Activated naive CD8-positive, alpha-beta T cell treated with anti-CD3 and anti-CD28 coated beads for 36 hours (primary cell): ENCODE measurements at regions not wholly inside any gene's neighbourhood (a gene's known extent, or its start where the extent isn't known, plus 50 kb on each side); places are given as distances from the start of the nearest gene placed in this dataset.

Experiments
- DNase-seq: peaks from one replicate; pipeline ENCODE4 v3.0.0; 2021
- H3K27ac Mint-ChIP-seq: one replicate; pipeline ENCODE4 v1.8.0; 2022; ENCODE audit warnings: mild to moderate bottlenecking, moderate library complexity, mixed read lengths
- H3K27me3 Mint-ChIP-seq: one replicate; pipeline ENCODE4 v1.8.0; 2022; ENCODE audit warnings: mild to moderate bottlenecking, mixed read lengths
- H3K36me3 Mint-ChIP-seq: one replicate; pipeline ENCODE4 v1.8.0; 2021; ENCODE audit warnings: mild to moderate bottlenecking, mixed read lengths
- H3K4me1 Mint-ChIP-seq: one replicate; pipeline ENCODE4 v1.8.0; 2021; ENCODE audit warnings: mixed read lengths
- H3K4me3 Mint-ChIP-seq: one replicate; pipeline ENCODE4 v1.8.0; 2022; ENCODE audit warnings: mild to moderate bottlenecking, moderate library complexity, mixed read lengths
- H3K9me3 Mint-ChIP-seq: one replicate; pipeline ENCODE4 v1.8.0; 2022; ENCODE audit warnings: mixed read lengths

DNA sequence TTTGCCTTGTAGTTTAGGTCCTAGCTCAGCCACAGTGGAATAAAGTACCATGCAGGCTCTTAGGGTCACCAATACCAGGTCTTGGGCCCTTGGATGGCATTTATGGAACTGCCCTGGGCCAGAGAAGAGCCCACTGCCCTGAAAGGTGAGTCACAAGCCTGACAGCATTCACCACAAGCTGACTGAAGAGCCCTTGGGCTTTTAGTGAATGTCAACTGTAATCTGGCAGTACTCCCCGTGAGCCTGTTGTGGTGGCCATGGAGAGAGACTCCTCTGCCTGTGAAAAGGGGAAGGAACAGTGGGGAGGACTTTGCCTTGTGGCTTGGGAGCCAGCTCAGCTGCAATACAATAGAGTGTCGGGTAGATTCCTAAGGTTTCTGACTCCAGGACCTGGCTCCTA is 1389.7 kb downstream of the DSC3 start:
- Mint-ChIP-seq H3K27ac (no peak overlapping the region), H3K4me1 (no peaks in the 10 kb centered on the region), H3K36me3 (no peaks in the 10 kb centered on the region), H3K27me3 (no peaks in the 10 kb centered on the region), H3K9me3 (peaks cover 7% of the 10 kb centered on the region), H3K4me3 (no peak overlapping the region)
- no peak for DNase-seq

DNA sequence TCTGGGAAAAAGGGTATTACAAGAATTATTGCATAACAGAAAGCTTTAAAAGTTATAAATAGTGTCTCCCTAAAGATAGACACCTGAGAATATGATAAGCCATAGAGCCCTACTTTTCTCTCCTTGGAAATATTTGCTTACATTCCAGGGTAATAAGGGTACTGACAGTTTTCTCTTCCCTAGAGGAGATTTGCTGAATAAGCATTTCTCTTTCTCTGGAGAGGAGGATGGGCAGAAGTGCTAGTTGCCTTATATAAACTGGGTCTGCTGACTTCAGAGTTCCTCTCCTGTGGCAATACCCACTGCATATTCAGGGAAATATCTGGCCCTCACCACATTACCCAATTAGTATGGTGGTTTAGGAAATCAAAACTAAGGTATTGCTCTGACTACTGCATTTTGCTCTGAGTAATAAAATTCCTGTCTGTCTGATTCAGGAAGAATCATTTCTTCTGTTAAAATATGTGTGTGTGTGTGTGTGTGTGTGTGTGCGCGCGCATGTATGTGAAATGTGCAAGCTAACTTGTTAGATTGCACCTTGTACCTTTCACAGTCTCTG is 1391.3 kb downstream of the DSC3 start:
- Mint-ChIP-seq H3K9me3 (peaks cover 6% of the 10 kb centered on the region), H3K27ac (no peak overlapping the region), H3K36me3 (no peaks in the 10 kb centered on the region)

GRCh38 chr18:29648891-29649290 is 1393.7 kb downstream of the DSC3 start:
- Mint-ChIP-seq H3K9me3 (peaks cover 1% of the 10 kb centered on the region), H3K36me3 (no peaks in the 10 kb centered on the region), H3K4me3 (no peak overlapping the region), H3K27me3 (no peaks in the 10 kb centered on the region), H3K27ac (no peak overlapping the region), H3K4me1 (no peaks in the 10 kb centered on the region)
- no peak for DNase-seq

More for the DNA sequence above, 1391.3 kb downstream of the DSC3 start:
- DNase-seq = no peak
- no peaks in the 10 kb centered on the region for H3K27me3 Mint-ChIP-seq
- H3K4me1 Mint-ChIP-seq = no peaks in the 10 kb centered on the region
- H3K4me3 Mint-ChIP-seq = no peak overlapping the region

- Mint-ChIP-seq H3K27me3 (no peaks in the 10 kb centered on the region), H3K4me1 (no peaks in the 10 kb centered on the region), H3K9me3 (peaks cover 1% of the 10 kb centered on the region), H3K36me3 (no peaks in the 10 kb centered on the region), H3K4me3 (no peak overlapping the region), H3K27ac (no peak overlapping the region)
- DNase-seq = no peak
Measured at GRCh38 chr18:29647700-29648099, 1394.8 kb downstream of the DSC3 start.

GRCh38 chr18:29644276-29644675 is 1398.3 kb downstream of the DSC3 start:
- H3K9me3 Mint-ChIP-seq = peaks cover 5% of the 10 kb centered on the region
- H3K36me3 Mint-ChIP-seq = no peaks in the 10 kb centered on the region
- no peaks in the 10 kb centered on the region for H3K27me3 Mint-ChIP-seq
- no peak for DNase-seq
- no peaks in the 10 kb centered on the region for H3K4me1 Mint-ChIP-seq
- no peak overlapping the region for H3K27ac Mint-ChIP-seq
- H3K4me3 Mint-ChIP-seq = no peak overlapping the region

- peaks cover 2% of the 10 kb centered on the region for H3K9me3 Mint-ChIP-seq
Measured at GRCh38 chr18:29629493-29630036, 1413.0 kb downstream of the DSC3 start.

DNA sequence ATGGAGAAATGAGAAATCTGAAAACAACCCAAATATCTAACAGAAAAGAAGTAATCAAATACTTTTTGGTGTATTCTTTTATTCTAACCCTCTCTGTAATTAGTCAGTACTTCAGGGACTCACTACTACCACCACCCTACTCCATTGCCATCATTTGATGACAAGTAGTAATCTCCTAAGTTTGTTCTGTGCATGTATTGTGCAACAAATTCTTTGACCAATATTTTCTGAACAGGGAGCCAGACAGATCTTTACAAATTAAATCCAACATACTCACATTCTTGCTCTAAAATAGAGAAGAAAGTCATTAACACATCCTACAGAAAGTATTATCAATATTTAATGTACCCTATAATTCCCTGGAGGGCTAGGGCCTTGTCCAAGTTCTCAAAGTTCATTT is 1416.4 kb downstream of the DSC3 start:
- Mint-ChIP-seq H3K9me3 (no peaks in the 10 kb centered on the region), H3K4me3 (no peak overlapping the region), H3K36me3 (no peaks in the 10 kb centered on the region)

More at GRCh38 chr18:29629493-29630036, 1413.0 kb downstream of the DSC3 start:
- Mint-ChIP-seq H3K27ac (no peak overlapping the region), H3K36me3 (no peaks in the 10 kb centered on the region), H3K27me3 (no peaks in the 10 kb centered on the region), H3K4me1 (no peaks in the 10 kb centered on the region), H3K4me3 (no peak overlapping the region)
- no peak for DNase-seq

DNA sequence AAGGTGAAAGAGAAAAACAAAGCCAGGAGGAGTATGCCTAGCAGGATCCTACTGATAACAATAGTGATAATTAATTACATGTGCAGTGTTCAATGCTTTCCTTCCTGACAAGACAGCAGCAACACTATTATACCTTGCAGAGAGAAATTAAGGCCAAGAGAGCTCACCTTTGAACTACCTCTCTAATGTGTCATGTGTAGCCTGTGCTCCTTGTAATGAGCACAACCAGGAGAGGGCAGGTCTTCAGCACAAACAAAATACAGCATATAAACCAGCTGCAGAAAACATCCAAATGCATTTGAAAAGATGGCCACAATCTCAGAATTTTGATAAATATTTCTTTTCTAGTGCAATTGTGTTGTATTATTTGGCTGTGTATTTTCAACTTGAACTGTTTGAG is 1425.7 kb downstream of the DSC3 start:
- DNase-seq = no peak
- Mint-ChIP-seq H3K4me1 (no peaks in the 10 kb centered on the region), H3K9me3 (peaks cover 4% of the 10 kb centered on the region), H3K4me3 (no peak overlapping the region), H3K27ac (no peak overlapping the region), H3K36me3 (no peaks in the 10 kb centered on the region), H3K27me3 (no peaks in the 10 kb centered on the region)

More for the DNA sequence above, 1416.4 kb downstream of the DSC3 start:
- no peak for DNase-seq
- H3K4me1 Mint-ChIP-seq = no peaks in the 10 kb centered on the region
- H3K27ac Mint-ChIP-seq = no peak overlapping the region
- no peaks in the 10 kb centered on the region for H3K27me3 Mint-ChIP-seq

DNA sequence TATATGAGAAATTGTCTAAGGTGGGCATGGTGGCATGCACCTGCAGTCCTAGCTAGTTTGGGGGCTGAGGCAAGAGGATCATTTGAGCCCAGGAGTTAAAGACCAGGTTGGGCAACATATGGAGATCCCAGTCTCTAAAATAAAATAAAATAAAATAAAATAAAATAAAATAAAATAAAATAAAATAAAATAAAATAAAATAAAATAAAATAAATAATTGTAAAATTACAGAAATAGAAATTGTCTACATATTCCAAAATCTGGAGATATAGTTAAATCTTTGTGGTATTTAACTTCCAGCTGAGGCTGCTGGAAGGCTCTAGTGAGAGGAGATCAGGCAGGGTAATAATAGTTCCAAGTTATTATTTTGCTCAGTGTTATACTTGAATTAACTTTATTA is 1432.1 kb upstream of the CDH2 start:
- no peak for DNase-seq
- no peak overlapping the region for H3K4me3 Mint-ChIP-seq
- no peaks in the 10 kb centered on the region for H3K27me3 Mint-ChIP-seq
- no peaks in the 10 kb centered on the region for H3K36me3 Mint-ChIP-seq
- H3K9me3 Mint-ChIP-seq = peaks cover 24% of the 10 kb centered on the region
- H3K27ac Mint-ChIP-seq = no peak overlapping the region
- H3K4me1 Mint-ChIP-seq = no peaks in the 10 kb centered on the region

DNA sequence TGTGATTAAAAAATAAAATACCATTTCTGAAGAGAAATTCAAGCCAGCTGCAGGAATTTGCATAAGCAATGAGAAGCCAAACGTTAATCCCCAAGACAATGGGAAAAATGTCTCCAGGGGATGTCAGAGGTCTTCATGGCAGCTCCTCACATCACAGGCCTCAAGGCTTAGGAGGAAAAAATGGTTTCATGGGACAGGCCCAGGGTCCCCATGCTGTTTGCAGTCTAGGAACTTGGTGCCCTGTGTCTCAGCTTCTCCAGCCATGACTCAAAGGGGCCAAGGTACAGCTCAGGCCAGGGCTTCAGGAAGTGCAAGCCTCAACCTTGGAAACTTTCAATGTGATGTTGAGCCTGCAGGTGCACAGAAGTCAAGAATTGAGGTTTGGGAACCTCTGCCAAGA is 1428.4 kb upstream of the CDH2 start:
- Mint-ChIP-seq H3K36me3 (no peaks in the 10 kb centered on the region), H3K27me3 (no peaks in the 10 kb centered on the region), H3K4me1 (no peaks in the 10 kb centered on the region), H3K9me3 (peaks cover 29% of the 10 kb centered on the region), H3K4me3 (no peak overlapping the region), H3K27ac (no peak overlapping the region)
- DNase-seq = no peak

DNA sequence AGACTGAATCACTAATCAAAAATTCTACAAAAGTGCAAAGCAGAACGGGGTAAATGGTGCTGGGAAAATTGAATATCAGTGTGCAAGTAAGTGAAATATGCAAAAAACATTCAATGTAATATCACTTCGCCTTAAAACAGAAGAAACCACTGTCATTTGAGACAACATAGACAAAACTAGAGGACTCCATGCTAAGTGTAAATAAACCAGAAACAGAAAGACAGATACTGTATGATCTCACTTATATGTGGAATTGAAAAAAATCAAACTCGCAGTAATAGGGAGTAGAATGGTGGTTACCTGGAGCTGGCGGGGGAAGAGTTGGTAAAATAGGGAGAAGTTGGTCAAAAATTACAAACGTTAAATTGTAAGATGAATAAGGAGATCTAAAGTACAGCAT is 1420.0 kb upstream of the CDH2 start:
- H3K9me3 Mint-ChIP-seq = peaks cover 14% of the 10 kb centered on the region

GRCh38 chr18:29594493-29594892 is 1417.6 kb upstream of the CDH2 start:
- DNase-seq = no peak
- H3K4me1 Mint-ChIP-seq = no peaks in the 10 kb centered on the region
- no peaks in the 10 kb centered on the region for H3K36me3 Mint-ChIP-seq
- H3K4me3 Mint-ChIP-seq = no peak overlapping the region
- peaks cover 22% of the 10 kb centered on the region for H3K9me3 Mint-ChIP-seq
- H3K27ac Mint-ChIP-seq = no peak overlapping the region
- no peaks in the 10 kb centered on the region for H3K27me3 Mint-ChIP-seq

More for the DNA sequence above, 1420.0 kb upstream of the CDH2 start:
- Mint-ChIP-seq H3K27ac (no peak overlapping the region), H3K27me3 (no peaks in the 10 kb centered on the region), H3K4me1 (no peaks in the 10 kb centered on the region), H3K4me3 (no peak overlapping the region), H3K36me3 (no peaks in the 10 kb centered on the region)
- DNase-seq = no peak

DNA sequence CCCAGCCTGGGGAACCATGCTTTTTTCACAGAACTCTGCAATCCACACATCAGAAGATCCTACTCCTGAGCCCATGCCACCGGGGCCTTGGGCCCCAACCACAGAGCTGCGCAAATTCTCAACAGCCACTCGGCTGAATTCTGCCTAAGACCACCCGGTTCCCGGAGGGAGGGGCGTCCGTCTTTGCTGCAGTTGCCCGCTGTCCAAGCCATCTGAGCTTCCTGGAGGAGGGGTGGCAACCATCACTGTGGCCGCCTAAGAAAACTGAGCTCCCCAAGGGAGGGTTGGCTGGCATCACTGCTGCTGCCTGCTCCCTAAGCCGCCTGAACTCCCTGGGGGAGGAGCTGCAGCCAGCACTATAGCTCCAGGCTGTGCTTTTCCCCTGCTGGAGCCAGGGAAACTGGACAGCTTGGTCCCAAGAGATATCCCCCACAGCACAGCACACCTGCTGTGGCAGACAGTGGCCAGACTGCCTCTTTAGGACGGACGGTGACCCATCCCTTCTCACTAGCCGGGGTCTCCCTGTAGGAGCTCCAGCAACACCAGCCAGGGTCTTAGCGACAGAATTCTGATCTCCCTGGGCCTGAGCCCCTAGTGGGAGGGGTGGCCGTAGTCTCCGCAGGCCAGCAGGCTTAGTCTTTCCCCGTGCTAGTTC is 1411.6 kb upstream of the CDH2 start:
- Mint-ChIP-seq H3K4me1 (no peaks in the 10 kb centered on the region), H3K9me3 (peaks cover 21% of the 10 kb centered on the region), H3K36me3 (no peaks in the 10 kb centered on the region), H3K4me3 (no peak overlapping the region), H3K27me3 (no peaks in the 10 kb centered on the region), H3K27ac (no peak overlapping the region)
- no peak for DNase-seq

- Mint-ChIP-seq H3K27ac (no peak overlapping the region), H3K36me3 (no peaks in the 10 kb centered on the region), H3K9me3 (peaks cover 14% of the 10 kb centered on the region), H3K27me3 (no peaks in the 10 kb centered on the region), H3K4me1 (no peaks in the 10 kb centered on the region), H3K4me3 (no peak overlapping the region)
- DNase-seq = no peak
Measured at GRCh38 chr18:29586210-29586609, 1409.3 kb upstream of the CDH2 start.

- Mint-ChIP-seq H3K27me3 (no peaks in the 10 kb centered on the region), H3K9me3 (peaks cover 4% of the 10 kb centered on the region), H3K27ac (no peak overlapping the region), H3K36me3 (no peaks in the 10 kb centered on the region), H3K4me3 (no peak overlapping the region), H3K4me1 (no peaks in the 10 kb centered on the region)
- no peak for DNase-seq
Measured at GRCh38 chr18:29560270-29560669, 1383.3 kb upstream of the CDH2 start.

GRCh38 chr18:29556070-29556469 is 1379.1 kb upstream of the CDH2 start:
- H3K4me1 Mint-ChIP-seq = no peaks in the 10 kb centered on the region
- no peak overlapping the region for H3K4me3 Mint-ChIP-seq
- no peak overlapping the region for H3K27ac Mint-ChIP-seq
- H3K36me3 Mint-ChIP-seq = no peaks in the 10 kb centered on the region
- no peaks in the 10 kb centered on the region for H3K27me3 Mint-ChIP-seq
- no peaks in the 10 kb centered on the region for H3K9me3 Mint-ChIP-seq
- DNase-seq = no peak
